ENCODE measurements at regions not wholly inside any gene's neighbourhood (a gene's known extent, or its start where the extent isn't known, plus 50 kb on each side); places are given as distances from the start of the nearest gene placed in this dataset.

- H3K4me3 ChIP-seq (ENCODE audit: low read length) = no peak overlapping the region
- no peaks in the 10 kb centered on the region for H3K4me1 ChIP-seq (ENCODE audit: control insufficient read depth, insufficient read depth, low read length)
- no peaks in the 10 kb centered on the region for H3K36me3 ChIP-seq (ENCODE audit: control insufficient read depth, insufficient read depth, low read length)
- no peak overlapping the region for H3K27ac ChIP-seq (ENCODE audit: low read length)
- no peak for DNase-seq
- WGBS (ENCODE audit: insufficient coverage, low lambda C conversion rate) = no CpG with 5 or more reads among the region's 1 CpG
- no peaks in the 10 kb centered on the region for H3K9me3 ChIP-seq (ENCODE audit: control insufficient read depth, low read depth, low read length)
- no peaks in the 10 kb centered on the region for H3K27me3 ChIP-seq (ENCODE audit: control insufficient read depth, insufficient read depth, low read length)
Observed at GRCh38 chr3:144164352-144164751, 192.7 kb downstream of the DIPK2A start.

- no peak overlapping the region for H3K4me3 ChIP-seq (ENCODE audit: low read length)
- no peaks in the 10 kb centered on the region for H3K4me1 ChIP-seq (ENCODE audit: control insufficient read depth, insufficient read depth, low read length)
- no peak for DNase-seq
- H3K9me3 ChIP-seq (ENCODE audit: control insufficient read depth, low read depth, low read length) = no peaks in the 10 kb centered on the region
- no CpG with 5 or more reads among the region's 2 CpGs for WGBS (ENCODE audit: insufficient coverage, low lambda C conversion rate)
- H3K27ac ChIP-seq (ENCODE audit: low read length) = no peak overlapping the region
- H3K27me3 ChIP-seq (ENCODE audit: control insufficient read depth, insufficient read depth, low read length) = no peaks in the 10 kb centered on the region
- no peaks in the 10 kb centered on the region for H3K36me3 ChIP-seq (ENCODE audit: control insufficient read depth, insufficient read depth, low read length)
Observed at GRCh38 chr3:144165482-144165881, 193.9 kb downstream of the DIPK2A start.

- no peaks in the 10 kb centered on the region for H3K9me3 ChIP-seq (ENCODE audit: control insufficient read depth, low read depth, low read length)
- DNase-seq = no peak
- no peaks in the 10 kb centered on the region for H3K36me3 ChIP-seq (ENCODE audit: control insufficient read depth, insufficient read depth, low read length)
- H3K4me1 ChIP-seq (ENCODE audit: control insufficient read depth, insufficient read depth, low read length) = no peaks in the 10 kb centered on the region
- H3K27ac ChIP-seq (ENCODE audit: low read length) = no peak overlapping the region
- H3K4me3 ChIP-seq (ENCODE audit: low read length) = no peak overlapping the region
- 100% methylated on average over 1 of the region's 2 CpGs for WGBS (ENCODE audit: insufficient coverage, low lambda C conversion rate)
- H3K27me3 ChIP-seq (ENCODE audit: control insufficient read depth, insufficient read depth, low read length) = no peaks in the 10 kb centered on the region
Observed at GRCh38 chr3:144167634-144168033, 196.0 kb downstream of the DIPK2A start.

GRCh38 chr3:144173491-144173890, 201.9 kb downstream of the DIPK2A start:
- no peaks in the 10 kb centered on the region for H3K4me1 ChIP-seq (ENCODE audit: control insufficient read depth, insufficient read depth, low read length)
- no peak overlapping the region for H3K4me3 ChIP-seq (ENCODE audit: low read length)
- H3K9me3 ChIP-seq (ENCODE audit: control insufficient read depth, low read depth, low read length) = peaks cover 5% of the 10 kb centered on the region
- H3K27me3 ChIP-seq (ENCODE audit: control insufficient read depth, insufficient read depth, low read length) = no peaks in the 10 kb centered on the region
- no peak overlapping the region for H3K27ac ChIP-seq (ENCODE audit: low read length)
- 100% methylated on average over 1 of the region's 1 CpG for WGBS (ENCODE audit: insufficient coverage, low lambda C conversion rate)
- no peak for DNase-seq
- H3K36me3 ChIP-seq (ENCODE audit: control insufficient read depth, insufficient read depth, low read length) = no peaks in the 10 kb centered on the region

GRCh38 chr3:144175644-144176425, 204.2 kb downstream of the DIPK2A start:
- peaks cover 5% of the 10 kb centered on the region for H3K9me3 ChIP-seq (ENCODE audit: control insufficient read depth, low read depth, low read length)
- no CpG with 5 or more reads among the region's 21 CpGs for WGBS (ENCODE audit: insufficient coverage, low lambda C conversion rate)
- no peak overlapping the region for H3K27ac ChIP-seq (ENCODE audit: low read length)
- H3K36me3 ChIP-seq (ENCODE audit: control insufficient read depth, insufficient read depth, low read length) = no peaks in the 10 kb centered on the region
- H3K4me3 ChIP-seq (ENCODE audit: low read length) = no peak overlapping the region
- peaks cover 9% of the 10 kb centered on the region for H3K4me1 ChIP-seq (ENCODE audit: control insufficient read depth, insufficient read depth, low read length)
- H3K27me3 ChIP-seq (ENCODE audit: control insufficient read depth, insufficient read depth, low read length) = no peaks in the 10 kb centered on the region
- no peak for DNase-seq

GRCh38 chr3:144177649-144178048, 206.0 kb downstream of the DIPK2A start:
- Histone ChIP-seq H3K4me3 (ENCODE audit: low read length) (no peak overlapping the region), H3K9me3 (ENCODE audit: control insufficient read depth, low read depth, low read length) (peaks cover 5% of the 10 kb centered on the region), H3K36me3 (ENCODE audit: control insufficient read depth, insufficient read depth, low read length) (no peaks in the 10 kb centered on the region), H3K27ac (ENCODE audit: low read length) (no peak overlapping the region), H3K4me1 (ENCODE audit: control insufficient read depth, insufficient read depth, low read length) (peaks cover 14% of the 10 kb centered on the region), H3K27me3 (ENCODE audit: control insufficient read depth, insufficient read depth, low read length) (no peaks in the 10 kb centered on the region)
- DNase-seq = peak; percentile 61 to 84
- WGBS (ENCODE audit: insufficient coverage, low lambda C conversion rate) = no CpG with 5 or more reads among the region's 2 CpGs

- DNase-seq = no peak
- Histone ChIP-seq H3K4me3 (ENCODE audit: low read length) (no peak overlapping the region), H3K27ac (ENCODE audit: low read length) (peak overlapping the region; percentile 8), H3K9me3 (ENCODE audit: control insufficient read depth, low read depth, low read length) (peaks cover 5% of the 10 kb centered on the region), H3K36me3 (ENCODE audit: control insufficient read depth, insufficient read depth, low read length) (no peaks in the 10 kb centered on the region), H3K4me1 (ENCODE audit: control insufficient read depth, insufficient read depth, low read length) (peaks cover 15% of the 10 kb centered on the region), H3K27me3 (ENCODE audit: control insufficient read depth, insufficient read depth, low read length) (no peaks in the 10 kb centered on the region)
- WGBS (ENCODE audit: insufficient coverage, low lambda C conversion rate) = 83% methylated on average over 2 of the region's 2 CpGs
Observed at GRCh38 chr3:144178607-144179006, 207.0 kb downstream of the DIPK2A start.

- Histone ChIP-seq H3K27ac (ENCODE audit: low read length) (peak overlapping the region; percentile 74), H3K9me3 (ENCODE audit: control insufficient read depth, low read depth, low read length) (no peaks in the 10 kb centered on the region), H3K4me3 (ENCODE audit: low read length) (no peak overlapping the region), H3K4me1 (ENCODE audit: control insufficient read depth, insufficient read depth, low read length) (peaks cover 15% of the 10 kb centered on the region), H3K27me3 (ENCODE audit: control insufficient read depth, insufficient read depth, low read length) (no peaks in the 10 kb centered on the region), H3K36me3 (ENCODE audit: control insufficient read depth, insufficient read depth, low read length) (no peaks in the 10 kb centered on the region)
- WGBS (ENCODE audit: insufficient coverage, low lambda C conversion rate) = no CpG with 5 or more reads among the region's 2 CpGs
- DNase-seq = peak in 1 of 2 donors; percentile 38
Observed at GRCh38 chr3:144181062-144181461, 209.4 kb downstream of the DIPK2A start.

- no CpG with 5 or more reads among the region's 1 CpG for WGBS (ENCODE audit: insufficient coverage, low lambda C conversion rate)
- H3K27ac ChIP-seq (ENCODE audit: low read length) = no peak overlapping the region
- no peaks in the 10 kb centered on the region for H3K36me3 ChIP-seq (ENCODE audit: control insufficient read depth, insufficient read depth, low read length)
- H3K4me1 ChIP-seq (ENCODE audit: control insufficient read depth, insufficient read depth, low read length) = peaks cover 15% of the 10 kb centered on the region
- no peak overlapping the region for H3K4me3 ChIP-seq (ENCODE audit: low read length)
- H3K27me3 ChIP-seq (ENCODE audit: control insufficient read depth, insufficient read depth, low read length) = no peaks in the 10 kb centered on the region
- no peaks in the 10 kb centered on the region for H3K9me3 ChIP-seq (ENCODE audit: control insufficient read depth, low read depth, low read length)
- no peak for DNase-seq
Observed at GRCh38 chr3:144182501-144182900, 210.9 kb downstream of the DIPK2A start.

GRCh38 chr3:144185276-144185675, 213.7 kb downstream of the DIPK2A start:
- no peak overlapping the region for H3K27ac ChIP-seq (ENCODE audit: low read length)
- no peaks in the 10 kb centered on the region for H3K9me3 ChIP-seq (ENCODE audit: control insufficient read depth, low read depth, low read length)
- no peaks in the 10 kb centered on the region for H3K36me3 ChIP-seq (ENCODE audit: control insufficient read depth, insufficient read depth, low read length)
- H3K4me3 ChIP-seq (ENCODE audit: low read length) = no peak overlapping the region
- 100% methylated on average over 2 of the region's 3 CpGs for WGBS (ENCODE audit: insufficient coverage, low lambda C conversion rate)
- DNase-seq = no peak
- H3K27me3 ChIP-seq (ENCODE audit: control insufficient read depth, insufficient read depth, low read length) = no peaks in the 10 kb centered on the region
- H3K4me1 ChIP-seq (ENCODE audit: control insufficient read depth, insufficient read depth, low read length) = peaks cover 8% of the 10 kb centered on the region

All from large intestine (tissue), 3 donors.